A549 (cell line): ENCODE measurements at regions not wholly inside any gene's neighbourhood (a gene's known extent, or its start where the extent isn't known, plus 50 kb on each side); places are given as distances from the start of the nearest gene placed in this dataset.

Experiments used
- CTCF ChIP-seq: fragments of >200 bp; sonication (Bioruptor Twin); formaldehyde crosslinking; IDR thresholded peaks from 3 replicates; pipeline ENCODE4 v1.5.1; 2016
- HDAC2 ChIP-seq: fragments of 200-600 bp; sonication (generic); IDR thresholded peaks from 2 replicates; pipeline ENCODE4 v1.6.1; 2016
- POLR2A ChIP-seq: IDR thresholded peaks from 2 replicates; pipeline ENCODE4 v1.6.1; 2012; ENCODE audit warnings: mild to moderate bottlenecking, low read length
- TP53 ChIP-seq: fragments of 250-450 bp; sonication (Bioruptor Pico); IDR thresholded peaks from 2 replicates; pipeline ENCODE4 v1.5.0; 2021; ENCODE audit warnings: mild to moderate bottlenecking, moderate library complexity
- ZFP36 ChIP-seq: fragments of 450-650 bp; IDR thresholded peaks from 2 replicates; pipeline ENCODE4 v1.6.1; 2014; ENCODE audit warnings: borderline replicate concordance; ENCODE audit not compliant: partially characterized antibody
- TF ChIP-seq, protein P1 (sequence below): fragments of 250-450 bp; sonication (Bioruptor Pico); IDR thresholded peaks from 2 replicates; pipeline ENCODE4 v1.5.0; 2021; ENCODE audit warnings: mild to moderate bottlenecking, moderate library complexity, borderline replicate concordance

- TF ChIP-seq CTCF (no peak), ZFP36 (no peak), HDAC2 (no peak), POLR2A (no peak), TP53 (CRISPR knock-in tag) (no peak)
- TF ChIP-seq, protein P1, sequence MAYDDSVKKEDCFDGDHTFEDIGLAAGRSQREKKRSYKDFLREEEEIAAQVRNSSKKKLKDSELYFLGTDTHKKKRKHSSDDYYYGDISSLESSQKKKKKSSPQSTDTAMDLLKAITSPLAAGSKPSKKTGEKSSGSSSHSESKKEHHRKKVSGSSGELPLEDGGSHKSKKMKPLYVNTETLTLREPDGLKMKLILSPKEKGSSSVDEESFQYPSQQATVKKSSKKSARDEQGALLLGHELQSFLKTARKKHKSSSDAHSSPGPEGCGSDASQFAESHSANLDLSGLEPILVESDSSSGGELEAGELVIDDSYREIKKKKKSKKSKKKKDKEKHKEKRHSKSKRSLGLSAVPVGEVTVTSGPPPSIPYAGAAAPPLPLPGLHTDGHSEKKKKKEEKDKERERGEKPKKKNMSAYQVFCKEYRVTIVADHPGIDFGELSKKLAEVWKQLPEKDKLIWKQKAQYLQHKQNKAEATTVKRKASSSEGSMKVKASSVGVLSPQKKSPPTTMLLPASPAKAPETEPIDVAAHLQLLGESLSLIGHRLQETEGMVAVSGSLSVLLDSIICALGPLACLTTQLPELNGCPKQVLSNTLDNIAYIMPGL = no peak
Observed at GRCh38 chr9:102941868-102942267, 53.3 kb upstream of the CYLC2 start.
